GM18508 (cell line): ENCODE measurements at regions not wholly inside any gene's neighbourhood (a gene's known extent, or its start where the extent isn't known, plus 50 kb on each side); places are given as distances from the start of the nearest gene placed in this dataset.
"Not testable (repeated sequence)": the region's sequence is repeated elsewhere in the genome, so short reads cannot be mapped to it uniquely, and the experiment has no call there.

ENCODE experiments used
- ATAC-seq: cut with Tn5 transposase; IDR thresholded peaks from one replicate; pipeline ENCODE4 v1.9.1; 2021; ENCODE audit warnings: moderate number of reproducible peaks; ENCODE audit not compliant: insufficient read depth, unreplicated experiment

DNA sequence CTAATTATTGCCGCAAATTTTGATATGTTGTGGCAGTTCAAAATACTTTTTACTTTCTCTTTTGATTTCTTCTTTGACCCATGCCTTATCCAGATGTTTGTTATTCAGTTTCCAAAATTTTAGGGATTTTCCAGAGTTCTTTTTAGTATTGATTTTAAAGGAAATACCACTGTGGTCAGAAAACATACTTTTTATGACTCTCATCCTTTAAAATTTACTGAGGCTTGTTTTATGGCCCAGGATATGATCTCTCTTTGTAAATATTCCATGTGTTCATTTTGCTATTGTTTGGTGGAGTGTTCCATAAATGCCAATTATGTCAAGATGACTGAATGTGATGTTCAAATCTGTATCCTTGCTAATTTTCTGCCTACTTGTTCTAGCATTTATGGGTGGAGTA, 272.3 kb upstream of the DIPK2B start:
- no peak for ATAC-seq

DNA sequence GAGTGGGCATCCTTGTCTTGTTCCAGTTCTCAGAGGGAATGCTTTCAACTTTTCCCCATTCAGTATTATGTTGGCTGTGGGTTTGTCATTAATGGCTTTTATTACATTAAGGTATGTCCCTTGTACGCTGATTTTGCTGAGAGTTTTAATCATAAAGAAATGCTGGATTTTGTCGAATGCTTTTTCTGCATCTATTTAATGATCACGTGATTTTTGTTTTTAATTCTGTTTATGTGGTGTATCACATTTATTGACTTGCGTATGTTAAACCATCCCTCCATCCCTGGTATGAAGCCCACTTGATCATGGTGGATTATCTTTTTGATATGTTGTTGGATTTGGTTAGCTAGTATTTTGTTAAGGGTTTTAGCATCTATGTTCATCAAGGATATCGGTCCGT, 266.9 kb upstream of the DIPK2B start:
- not testable (repeated sequence) for ATAC-seq

DNA sequence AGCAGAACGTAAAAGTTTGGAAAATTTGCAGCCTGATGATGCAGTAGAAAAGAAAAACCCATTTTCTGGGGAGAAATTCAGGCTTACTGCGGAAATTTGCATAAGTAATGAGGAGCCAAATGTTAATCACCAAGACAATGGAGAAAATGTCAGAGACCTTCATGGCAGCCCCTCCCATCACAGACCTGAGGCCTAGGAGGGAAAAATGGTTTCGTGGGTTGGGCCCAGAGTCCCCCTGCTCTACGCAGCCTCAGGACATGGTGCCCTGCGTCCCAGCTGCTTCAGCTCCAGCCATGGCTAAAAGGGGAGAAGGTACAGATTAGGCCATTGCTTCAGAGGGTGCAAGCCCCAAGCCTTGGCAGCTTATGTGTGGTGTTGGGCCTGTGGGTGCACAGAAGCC, 255.1 kb upstream of the DIPK2B start:
- ATAC-seq = not testable (repeated sequence)

DNA sequence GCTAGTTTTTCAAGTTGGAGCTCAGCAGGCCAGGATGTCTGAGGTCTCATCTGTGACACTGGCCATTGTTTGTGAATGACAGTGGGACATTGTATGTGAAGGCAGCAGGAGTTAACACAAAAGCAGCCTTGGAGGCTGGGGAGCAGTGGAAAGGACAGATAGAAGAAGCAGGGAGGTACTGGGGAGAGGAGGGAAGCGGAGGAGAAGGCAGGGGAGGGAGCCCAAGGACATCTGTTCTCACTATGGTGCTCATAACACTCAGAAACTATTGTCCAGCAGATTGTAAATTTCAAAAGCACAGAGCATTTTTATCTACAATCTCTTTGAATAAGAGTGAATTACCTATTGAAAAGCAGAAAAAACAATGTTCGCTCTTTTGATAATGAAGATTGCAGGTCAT, 253.6 kb upstream of the DIPK2B start:
- no peak for ATAC-seq

DNA sequence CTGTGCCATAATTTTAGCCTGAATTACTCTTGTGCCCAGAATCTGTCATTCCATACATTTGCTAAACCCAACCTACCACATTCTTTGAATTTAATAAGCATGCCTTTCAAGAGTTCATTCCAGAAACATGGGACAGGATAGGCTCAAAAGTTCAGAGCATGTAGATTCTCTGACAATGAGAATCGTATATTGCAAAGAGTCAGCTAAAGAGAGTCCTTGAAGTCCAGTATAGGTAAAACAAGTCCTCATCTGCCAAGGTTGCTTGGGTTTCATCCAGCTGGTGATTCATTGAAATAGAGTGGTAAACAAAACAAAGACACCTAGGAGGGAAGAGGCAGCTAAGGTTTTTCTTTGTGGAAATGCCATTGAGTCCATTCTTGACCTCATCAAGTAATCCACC, 249.3 kb upstream of the DIPK2B start:
- ATAC-seq = no peak

DNA sequence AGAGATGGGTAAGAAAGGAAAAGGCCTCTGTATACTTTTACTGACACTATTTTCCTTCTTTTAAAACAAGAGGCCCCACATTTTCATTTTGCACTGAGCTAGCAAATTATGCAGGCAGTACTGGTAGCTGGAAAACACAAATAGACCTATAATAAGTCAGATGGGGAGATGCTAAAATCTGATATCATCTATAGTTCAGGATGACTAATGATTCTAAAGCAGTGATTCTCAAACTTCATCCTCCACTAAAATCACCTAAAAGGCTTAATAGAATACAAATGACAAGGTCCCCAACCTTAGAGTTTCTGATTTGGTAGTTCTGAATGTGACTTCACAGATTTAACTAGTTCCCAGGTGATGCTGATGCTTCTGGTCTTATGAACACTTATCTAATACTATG, 247.3 kb upstream of the DIPK2B start:
- no peak for ATAC-seq

DNA sequence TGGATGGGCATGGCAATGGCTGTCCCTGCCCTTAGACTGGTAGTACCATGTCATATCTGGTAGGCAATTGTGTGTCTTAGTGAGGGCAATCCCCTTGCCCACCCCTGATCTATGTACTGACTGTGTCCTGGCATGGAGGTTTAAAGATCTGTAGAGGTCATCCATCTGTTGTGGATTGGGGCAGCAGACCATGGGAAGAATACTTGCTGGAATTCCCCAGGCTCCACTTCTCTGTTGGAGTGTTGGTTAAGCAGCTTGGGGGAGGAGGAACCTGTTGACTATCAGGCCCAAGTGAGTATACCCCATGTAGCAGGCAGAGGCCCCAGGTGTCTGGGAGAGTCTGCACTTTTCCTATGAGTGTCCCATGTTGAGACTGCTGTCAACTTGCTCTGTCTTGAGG, 246.7 kb upstream of the DIPK2B start:
- ATAC-seq = no peak

DNA sequence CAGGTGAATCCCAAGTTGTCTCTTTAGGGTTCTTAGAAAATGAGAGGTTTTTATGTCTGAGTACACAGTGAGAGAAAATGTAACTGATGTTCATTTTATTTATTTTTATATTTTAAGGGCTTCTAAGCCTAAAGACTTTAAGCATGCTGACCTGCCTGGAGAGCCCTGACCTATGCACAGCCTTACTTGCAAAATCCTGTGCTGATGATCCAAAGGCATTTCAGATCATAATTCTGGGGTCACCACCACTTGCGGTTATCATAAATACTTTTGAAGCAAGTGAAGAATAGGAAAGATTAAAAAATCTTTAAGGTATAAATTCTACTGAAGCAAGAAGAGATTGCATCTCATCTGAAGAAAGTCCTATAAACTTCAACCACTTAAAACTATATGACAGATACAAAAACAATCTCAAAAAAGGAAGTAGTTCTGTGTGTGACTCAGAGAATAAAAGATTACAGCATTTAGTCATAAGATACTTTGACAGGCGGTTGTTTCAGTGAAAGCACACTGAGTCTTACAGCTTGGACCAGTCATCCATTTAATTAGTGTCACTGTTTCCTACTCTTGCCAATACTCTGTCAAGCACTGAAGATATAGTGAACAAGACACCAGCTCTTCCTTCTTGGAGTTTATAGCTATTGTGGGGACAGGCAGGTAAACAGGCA, 245.2 kb upstream of the DIPK2B start:
- ATAC-seq = no peak

DNA sequence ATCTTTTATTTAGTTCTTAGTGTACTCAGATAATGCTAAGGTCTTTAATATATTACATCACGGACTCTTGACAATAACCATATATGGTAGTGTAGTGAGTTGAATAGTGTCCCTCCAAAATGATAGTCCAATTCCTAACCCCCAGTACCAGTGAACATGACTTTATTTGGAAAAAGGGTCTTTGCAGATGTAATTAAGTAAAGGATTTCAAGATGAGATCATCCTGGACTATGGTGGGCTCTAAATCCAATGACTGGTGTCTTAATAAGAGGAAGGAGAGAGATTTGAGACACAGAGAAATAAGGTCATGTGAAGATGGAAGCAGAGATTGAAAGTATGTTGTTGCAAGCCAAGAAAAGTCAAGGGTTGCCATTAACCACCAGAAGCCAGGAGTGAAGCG, 236.5 kb upstream of the DIPK2B start:
- no peak for ATAC-seq

DNA sequence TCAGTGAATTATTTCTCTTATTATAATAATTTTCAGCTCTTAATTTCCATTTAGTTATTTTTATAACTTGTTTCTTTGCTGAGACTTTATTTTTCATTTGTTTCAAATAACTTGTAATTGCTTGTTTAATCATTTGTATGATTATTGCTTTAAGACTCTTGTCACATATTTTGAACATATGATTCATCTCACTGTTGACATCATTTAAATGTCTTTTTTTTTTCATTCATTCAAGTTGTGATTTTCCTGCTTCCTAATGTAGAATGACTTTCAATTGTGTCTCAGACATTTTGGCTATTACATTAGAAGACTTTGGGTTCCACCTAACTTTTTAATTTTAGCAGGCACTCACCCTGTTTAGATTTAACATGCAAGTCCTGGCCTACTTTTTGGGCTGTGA, 234.8 kb upstream of the DIPK2B start:
- ATAC-seq = no peak

DNA sequence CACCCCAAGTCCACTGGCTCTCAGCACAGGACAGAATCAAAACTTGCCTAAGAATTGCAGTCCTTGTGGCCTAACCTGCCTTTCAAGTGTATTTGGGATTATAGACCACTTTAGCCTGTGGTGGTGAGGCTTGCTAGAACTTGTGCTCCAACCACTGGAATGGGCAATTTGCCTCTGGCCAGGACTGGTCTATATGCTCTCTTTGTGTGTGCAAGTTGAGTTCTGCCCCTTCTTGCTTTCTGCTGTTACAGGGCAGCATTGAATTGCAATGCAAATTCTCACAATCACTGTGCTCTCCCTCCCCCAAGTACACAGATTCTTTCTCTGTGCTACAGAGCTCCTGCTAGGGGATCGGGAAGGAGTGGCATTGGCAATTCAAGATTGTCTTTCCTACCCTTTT, 233.6 kb upstream of the DIPK2B start:
- no peak for ATAC-seq

DNA sequence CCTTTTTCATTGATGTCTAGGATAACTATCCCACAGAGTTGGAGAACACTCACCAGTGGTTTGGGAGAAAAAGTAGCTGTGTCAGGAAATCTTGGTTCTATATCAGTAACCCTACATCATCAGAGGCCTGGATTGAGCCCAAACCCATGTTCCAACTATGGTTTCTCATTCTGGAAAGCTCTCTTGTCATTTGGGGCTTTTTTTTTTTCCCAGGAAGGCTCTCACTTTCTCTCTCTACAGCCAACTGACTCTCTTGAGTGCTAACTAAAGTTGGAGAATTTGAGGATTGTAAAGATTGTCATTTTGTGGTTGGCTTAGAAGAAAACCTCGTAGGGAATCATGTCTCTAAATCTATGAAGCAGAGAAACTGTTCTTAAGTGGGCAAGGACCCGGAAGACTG, 228.2 kb upstream of the DIPK2B start:
- no peak for ATAC-seq

DNA sequence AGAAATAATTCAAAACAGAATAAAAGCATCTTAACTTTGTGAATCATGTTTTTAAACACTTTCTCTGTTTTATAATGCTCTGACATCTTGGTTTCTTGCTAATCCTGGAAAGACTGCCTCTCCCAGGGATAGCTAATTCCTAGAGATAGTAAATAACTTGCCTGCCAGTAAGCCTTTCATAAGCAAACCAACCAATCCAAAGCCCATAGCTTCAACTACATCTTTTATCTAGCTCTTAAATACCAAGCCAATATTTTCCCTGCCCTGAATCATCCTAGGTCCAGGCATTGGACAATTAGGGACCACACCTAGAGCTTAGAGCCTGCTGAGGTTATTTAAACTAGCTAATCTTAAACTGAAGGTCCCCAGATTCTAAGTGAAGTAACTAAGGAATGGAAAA, 223.7 kb upstream of the DIPK2B start:
- no peak for ATAC-seq

DNA sequence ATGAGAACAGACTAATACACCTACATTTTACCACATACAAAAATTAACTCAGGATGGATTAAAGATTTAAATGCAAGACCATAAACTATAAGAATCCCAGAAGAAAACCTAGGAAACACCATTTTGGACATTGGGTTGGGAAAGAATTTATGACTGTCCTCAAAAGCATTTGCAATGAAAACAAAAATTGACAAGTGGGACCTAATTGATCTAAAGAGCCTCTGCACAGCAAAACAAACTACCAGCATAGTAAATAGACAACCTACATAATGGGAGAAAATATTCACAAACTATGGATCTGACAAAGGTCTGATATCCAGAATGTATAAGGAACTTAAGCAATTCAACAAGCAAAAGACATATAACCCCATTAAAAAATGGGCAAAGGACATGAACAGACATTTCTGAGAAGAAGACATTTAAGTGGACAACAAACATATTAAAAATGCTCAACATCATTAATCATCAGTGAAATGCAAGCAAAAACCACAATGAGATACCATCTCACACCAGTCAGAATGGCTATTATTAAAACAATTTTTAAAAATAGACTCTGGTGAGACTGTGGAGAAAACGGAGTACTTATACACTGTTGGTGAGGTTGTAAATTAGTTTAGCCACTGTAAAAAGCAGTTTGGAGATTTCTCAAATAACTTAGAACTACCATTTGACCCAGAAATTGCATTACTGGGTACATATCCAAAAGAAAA, 221.7 kb upstream of the DIPK2B start:
- no peak for ATAC-seq

DNA sequence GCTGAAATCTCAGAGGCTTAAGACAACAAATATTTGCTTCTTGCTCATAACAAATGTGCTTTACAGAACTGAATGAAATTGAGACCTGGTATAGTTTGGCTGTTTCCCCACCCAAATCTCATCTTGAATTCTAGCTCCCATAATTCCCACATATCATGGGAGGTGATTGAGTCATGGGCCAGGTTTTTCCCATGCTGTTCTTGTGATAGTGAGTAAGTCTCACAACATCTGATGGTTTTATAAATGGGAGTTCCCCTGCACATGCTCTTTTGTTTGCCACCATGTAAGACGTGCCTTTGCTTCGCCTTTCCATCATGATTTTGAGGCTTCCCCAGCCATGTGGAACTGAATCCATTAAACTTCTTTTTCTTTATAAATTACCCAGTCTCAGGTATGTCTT, 221.1 kb upstream of the DIPK2B start:
- ATAC-seq = no peak

DNA sequence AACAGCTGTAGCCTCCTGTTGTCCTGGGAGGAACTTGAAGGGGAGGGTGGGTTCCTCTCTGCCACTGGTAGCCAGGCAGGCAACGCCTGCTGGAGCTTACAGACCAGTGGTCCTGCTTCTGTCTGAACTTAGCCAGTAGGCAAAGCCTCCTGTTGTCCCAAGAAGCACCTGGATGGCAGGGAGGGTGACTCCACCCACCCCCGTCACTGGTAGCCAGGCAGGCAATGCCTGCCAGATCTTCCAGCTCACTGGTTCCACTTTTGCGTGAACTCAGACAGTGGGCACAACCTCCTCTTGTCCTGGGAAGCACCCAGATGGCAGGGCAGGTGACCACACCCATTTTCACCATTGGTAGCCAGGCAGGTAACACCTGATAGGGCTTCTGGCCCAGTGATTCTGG, 203.5 kb upstream of the DIPK2B start:
- ATAC-seq = no peak

DNA sequence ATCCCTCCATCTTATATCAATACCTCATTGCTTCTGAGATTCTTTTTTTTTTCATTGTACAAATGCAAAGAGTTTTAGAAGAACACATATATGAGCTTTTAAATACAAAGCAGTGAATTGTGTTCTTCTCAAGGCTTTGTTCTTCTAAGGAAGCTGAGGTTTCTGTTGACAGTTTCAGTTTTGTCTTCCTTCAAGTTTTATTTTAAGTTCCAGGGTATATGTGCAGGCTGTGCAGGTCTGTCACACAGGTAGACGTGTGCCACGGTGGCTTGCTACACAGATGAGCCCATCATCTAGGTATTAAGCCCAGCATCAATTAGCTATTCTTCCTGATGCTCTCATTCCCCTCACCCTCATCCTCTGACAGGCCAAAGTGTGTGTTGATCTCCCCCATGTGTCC, 201.2 kb upstream of the DIPK2B start:
- ATAC-seq = no peak

DNA sequence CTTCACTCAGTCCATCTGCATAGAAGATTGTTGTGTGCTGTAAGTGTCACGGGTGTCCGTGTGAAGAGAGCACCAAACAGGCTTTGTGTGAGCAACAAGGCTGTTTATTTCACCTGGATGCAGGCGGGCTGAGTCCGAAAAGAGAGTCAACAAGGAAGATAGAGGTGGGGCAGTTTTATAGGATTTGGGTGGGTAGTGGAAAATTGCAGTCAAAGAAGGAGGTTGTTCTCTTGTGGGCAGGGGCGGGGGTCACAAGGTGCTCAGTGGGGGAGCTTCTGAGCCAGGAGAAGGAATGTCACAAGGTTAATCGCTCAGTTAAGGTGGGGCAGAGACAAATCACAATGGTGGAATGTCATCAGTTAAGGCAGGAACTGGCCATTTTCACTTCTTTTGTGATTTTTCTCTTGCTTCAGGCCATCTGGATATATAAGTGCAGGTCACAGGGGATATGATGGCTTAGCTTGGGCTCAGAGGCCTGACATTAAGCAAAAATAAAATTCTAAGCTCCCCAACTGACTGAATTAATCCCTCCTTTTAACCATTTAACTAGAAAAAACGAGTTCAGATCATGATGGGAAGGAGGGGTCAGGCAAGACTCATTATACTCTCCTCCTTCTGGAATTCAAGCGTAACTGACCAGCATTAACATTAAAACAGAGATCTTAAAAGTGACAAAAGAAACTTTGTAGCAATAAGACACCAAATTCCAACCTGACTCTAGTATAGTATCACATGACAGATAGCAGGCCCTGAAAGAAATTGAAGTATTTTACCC, 200.5 kb upstream of the DIPK2B start:
- not testable (repeated sequence) for ATAC-seq

DNA sequence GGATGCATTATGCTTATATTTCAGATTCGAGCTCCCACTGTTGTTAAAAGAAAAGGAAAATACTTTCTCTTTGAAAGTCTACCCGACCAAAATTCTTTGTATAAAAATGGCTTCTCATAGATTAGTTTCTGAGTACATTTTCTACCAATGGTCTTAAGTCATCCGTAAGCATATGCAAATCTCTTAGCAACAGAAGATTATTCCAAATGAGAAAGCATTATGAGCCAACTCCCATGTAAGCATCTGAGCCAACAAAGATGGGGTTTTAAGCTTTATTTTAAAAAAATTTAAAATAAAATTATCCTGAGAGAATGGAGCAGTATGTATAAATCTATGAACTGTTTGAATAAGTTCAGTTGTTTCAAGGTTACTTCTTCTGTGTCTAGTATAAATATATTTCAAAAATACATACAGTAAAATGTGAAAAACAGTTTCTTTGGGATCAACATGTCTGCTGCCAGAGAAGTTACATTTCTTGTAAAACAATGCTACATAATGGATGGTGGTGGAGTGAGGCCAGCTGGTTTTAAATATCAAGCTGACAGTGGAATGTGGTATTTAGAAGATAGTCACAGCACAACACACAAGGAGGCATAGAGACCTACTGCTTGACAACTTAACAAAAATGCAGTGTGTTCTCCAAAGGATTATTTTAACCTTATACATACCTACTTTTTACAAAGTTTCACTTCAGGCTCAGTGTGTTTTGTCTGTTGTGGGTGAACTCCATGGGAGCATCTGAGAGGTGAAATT, 199.5 kb upstream of the DIPK2B start:
- ATAC-seq = no peak

DNA sequence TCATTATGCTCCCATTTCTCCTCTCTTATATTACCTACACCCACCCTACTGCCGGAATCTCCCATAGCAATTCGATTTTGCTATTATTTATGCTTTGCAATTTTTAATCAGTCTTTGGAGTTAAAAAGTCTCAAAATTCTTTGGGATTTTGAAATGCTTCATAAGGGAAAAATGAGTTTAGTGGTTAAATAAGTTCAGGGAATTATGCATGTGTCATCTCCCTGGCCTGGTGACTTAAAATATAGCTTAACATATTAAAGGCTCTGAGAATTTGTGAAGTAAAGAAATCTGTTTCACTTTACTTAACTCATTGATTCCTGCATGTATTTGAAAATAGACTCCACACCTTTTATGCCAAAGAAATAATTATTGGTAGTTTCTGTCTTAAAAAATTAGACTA, 185.1 kb upstream of the DIPK2B start:
- ATAC-seq = no peak

DNA sequence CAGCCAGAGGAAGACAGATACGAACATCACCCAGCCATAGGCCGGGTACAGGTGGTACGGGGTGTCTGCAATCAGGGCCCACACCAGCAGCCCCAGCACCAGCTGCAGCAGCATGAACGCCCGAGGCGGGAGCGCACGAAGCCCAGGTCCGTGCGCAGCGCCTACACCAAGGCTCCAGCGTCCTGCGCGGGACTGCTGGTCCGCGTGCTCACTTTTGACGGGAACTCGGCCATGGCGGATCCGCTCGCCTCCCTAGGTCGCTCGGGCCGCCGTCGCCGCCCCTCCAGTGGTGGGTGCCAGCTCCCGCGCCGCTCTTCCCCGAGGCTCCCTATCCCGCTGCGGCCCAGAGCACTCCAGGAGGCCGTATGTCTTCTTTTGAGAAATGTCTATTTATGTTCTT, 181.2 kb upstream of the DIPK2B start:
- ATAC-seq = no peak
